ENCODE measurements at regions not wholly inside any gene's neighbourhood (a gene's known extent, or its start where the extent isn't known, plus 50 kb on each side); places are given as distances from the start of the nearest gene placed in this dataset.

DNA sequence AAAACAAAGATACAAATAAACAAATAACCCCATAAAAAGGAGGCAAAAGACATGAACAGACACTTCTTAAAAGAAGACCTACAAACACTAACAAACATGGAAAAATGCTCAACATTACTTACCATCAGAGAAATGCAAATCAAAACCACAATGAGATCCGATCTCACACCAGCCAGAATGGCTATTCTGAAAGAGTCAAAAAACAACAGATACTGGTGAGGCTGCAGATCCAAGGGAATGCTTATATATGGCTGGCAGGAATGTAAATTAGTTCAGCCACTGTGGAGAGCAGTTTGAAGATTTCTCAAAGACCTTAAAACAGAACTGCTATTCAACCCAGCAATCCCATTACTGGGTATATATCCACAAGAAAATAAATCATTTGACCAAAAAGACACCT, 80.4 kb upstream of the NRP1 start (continued):
- TF ChIP-seq CHD7 (IDR thresholded peaks at IDR 0.05; ENCODE audit: insufficient replicate concordance, low read length) (no peak), HDAC2 (IDR thresholded peaks at IDR 0.05; ENCODE audit: borderline replicate concordance in 1 of 2, low read depth in 2 of 2, low read length in 2 of 2) (no peak), CBX8 (IDR thresholded peaks at IDR 0.05; ENCODE audit: borderline replicate concordance, low read depth, low read length) (no peak), GABPA (IDR thresholded peaks at IDR 0.05; ENCODE audit: borderline replicate concordance, insufficient read depth, low read length) (no peak), ASH2L (IDR thresholded peaks at IDR 0.05; ENCODE audit: low read length) (no peak), EZH2 (IDR thresholded peaks at IDR 0.05; ENCODE audit: low read depth, low read length, severe bottlenecking) (no peak), KDM1A (IDR thresholded peaks at IDR 0.05; ENCODE audit: borderline replicate concordance, low read length) (no peak), RBBP5 (IDR thresholded peaks at IDR 0.05; ENCODE audit: borderline replicate concordance, low read depth, low read length) (no peak)
- TF ChIP-seq, protein P1, sequence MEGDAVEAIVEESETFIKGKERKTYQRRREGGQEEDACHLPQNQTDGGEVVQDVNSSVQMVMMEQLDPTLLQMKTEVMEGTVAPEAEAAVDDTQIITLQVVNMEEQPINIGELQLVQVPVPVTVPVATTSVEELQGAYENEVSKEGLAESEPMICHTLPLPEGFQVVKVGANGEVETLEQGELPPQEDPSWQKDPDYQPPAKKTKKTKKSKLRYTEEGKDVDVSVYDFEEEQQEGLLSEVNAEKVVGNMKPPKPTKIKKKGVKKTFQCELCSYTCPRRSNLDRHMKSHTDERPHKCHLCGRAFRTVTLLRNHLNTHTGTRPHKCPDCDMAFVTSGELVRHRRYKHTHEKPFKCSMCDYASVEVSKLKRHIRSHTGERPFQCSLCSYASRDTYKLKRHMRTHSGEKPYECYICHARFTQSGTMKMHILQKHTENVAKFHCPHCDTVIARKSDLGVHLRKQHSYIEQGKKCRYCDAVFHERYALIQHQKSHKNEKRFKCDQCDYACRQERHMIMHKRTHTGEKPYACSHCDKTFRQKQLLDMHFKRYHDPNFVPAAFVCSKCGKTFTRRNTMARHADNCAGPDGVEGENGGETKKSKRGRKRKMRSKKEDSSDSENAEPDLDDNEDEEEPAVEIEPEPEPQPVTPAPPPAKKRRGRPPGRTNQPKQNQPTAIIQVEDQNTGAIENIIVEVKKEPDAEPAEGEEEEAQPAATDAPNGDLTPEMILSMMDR (IDR thresholded peaks at IDR 0.05; ENCODE audit: control extremely low read depth in 1 of 3, insufficient read depth in 1 of 3, low read depth in 1 of 3, low read length in 3 of 3): no peak

Measured in H1 (cell line).